ENCODE measurements at regions not wholly inside any gene's neighbourhood (a gene's known extent, or its start where the extent isn't known, plus 50 kb on each side); places are given as distances from the start of the nearest gene placed in this dataset.
"Not testable (repeated sequence)": the region's sequence is repeated elsewhere in the genome, so short reads cannot be mapped to it uniquely, and the experiment has no call there.

DNA sequence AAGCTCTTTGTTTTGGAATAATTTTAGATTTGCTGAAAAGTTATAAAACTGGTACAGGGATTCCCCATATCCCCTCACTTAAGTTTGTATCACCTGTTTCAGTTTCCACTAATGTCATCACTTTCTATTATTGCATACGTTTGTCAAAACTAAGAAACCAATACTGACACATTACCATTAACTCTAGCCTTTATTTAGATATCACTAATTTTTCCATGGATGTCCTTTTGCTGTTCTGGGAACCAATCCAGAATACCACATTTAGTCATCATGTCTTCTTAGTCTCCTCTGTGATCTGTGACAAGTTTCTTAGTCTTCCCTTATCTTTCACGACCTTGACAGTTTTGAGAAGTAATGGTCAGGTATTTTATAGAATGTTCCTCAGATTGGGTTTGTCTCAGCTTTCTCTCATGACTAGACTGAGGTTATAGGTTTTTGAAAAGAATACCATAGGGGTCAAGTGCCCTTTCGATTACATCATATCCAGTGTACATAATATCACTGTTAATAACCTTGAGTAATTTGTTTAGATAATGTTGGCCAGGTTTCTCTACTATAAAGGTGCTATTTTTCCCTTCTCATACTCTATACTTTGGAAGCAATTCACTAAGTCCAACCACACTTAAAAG, 51.9 kb upstream of the NMUR2 start:
- DNase-seq = no peak

DNA sequence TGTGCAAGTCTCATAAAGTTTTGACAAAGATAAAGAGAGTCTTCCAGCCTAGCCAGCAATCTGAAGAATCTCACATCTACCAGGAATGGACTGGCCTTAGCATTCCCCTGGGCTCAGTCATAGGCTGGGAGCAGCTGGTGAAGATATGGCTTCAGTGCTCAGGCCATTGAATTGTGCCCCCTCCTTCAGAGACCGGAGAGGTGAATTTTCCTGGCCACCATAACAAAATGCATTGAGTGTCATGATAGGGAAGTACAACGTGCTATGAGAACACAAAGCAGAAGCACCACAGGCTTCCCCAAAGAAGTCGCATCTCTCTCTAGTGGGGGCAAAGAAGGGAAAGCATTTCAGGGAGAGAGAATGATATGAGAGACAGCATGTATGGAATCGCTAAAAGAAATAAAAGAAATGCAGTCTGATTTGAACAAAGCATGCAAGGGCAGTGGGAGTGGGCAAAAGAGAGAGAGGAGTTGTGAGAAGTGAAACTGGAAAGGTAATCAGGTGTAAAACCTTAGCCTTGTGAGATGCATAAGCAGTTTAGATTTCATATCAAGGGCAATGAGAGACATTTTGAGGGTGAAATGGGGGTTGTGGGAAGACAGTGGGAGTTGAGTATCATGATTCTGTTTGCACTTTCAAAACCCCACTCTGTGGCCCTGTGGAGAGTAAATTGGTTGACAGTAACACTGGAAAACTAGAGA, 57.1 kb upstream of the NMUR2 start:
- no peak for DNase-seq

DNA sequence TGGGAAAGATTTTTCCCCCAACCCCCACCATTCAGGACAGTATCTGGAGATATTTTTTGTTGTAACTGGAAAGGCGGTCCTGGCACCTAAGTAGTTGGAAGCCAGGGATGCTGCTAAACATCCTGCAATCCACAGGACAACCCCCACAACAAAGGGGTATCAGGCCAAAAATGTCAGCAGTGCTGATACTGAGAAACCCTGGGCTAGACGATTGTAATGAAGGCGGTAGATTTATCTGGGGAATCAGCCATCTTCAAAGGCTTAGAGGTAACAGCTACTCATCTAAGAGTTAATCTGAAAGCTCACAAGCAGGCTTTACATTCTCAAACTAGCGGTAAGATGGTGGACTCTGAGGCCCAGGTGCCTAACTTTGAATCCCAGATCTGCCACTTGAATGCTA, 59.0 kb upstream of the NMUR2 start:
- no peak for DNase-seq

DNA sequence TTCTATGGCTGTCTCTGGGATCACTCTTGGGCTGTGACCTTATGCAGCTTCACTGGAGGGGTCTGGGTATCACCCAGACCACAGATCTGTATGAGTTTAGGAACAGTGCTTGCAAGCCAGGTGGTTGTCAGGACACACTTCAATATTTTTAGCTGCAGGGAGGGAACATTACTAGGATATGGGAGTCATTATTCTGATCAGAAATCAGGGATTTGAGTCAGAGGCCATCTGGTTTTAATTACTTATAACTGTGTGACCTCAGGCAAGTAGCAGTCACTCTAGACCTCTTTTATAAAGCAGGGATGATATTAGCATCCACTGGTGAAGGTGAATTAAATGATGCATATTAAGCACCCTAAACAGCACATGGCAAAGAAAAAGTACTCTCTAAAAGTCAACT, 60.1 kb upstream of the NMUR2 start:
- no peak for DNase-seq

DNA sequence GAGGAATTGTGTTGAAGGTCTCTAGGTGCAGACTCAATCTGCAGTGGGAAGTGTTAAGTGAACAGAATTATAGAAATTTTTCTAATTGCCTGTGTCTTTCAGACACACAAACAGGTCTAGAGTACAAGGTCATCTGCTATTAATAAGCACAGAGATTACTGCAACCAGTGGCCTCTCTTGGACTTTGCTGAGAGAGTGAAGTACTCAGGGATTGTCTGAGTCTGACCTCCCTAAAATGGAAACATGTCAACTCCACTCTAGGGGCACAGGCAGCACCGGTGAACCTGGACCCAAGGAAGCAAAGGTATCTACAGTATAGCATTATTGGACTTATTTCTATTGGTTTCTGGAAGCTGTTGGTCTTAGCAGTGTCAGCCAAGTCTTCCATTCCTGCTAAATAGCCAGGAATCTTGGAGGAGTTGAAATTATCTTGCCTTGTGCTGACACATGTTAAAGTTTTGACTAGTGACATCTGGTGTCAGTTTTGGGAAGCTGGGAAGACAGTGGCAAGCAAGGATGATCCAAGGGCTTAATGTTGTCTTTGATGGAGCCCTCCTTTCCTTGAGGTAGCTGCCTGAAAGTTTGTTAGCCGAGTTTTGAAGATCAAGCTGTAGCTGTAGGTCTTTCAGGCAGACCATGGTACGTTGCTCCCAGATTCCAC, 61.1 kb upstream of the NMUR2 start:
- no peak for DNase-seq

DNA sequence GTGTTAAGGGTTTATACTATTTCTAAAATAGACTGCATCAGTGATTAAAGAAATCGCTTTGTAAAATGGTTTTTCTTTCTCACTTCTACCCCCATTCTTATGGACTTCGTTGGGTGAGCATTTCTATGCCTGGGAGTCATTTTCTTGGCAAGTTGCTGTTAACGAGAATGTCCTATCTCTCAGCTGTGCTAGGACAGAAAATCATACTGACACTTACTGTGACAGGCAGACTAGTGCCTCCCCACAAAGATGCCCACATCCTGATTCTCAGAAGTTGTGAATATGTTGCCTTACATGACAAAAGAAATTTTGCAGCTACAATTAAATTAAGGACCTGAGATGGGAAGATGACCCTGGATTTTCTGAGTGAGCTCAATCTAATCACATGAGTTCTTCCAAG, 65.1 kb upstream of the NMUR2 start:
- no peak for DNase-seq

DNA sequence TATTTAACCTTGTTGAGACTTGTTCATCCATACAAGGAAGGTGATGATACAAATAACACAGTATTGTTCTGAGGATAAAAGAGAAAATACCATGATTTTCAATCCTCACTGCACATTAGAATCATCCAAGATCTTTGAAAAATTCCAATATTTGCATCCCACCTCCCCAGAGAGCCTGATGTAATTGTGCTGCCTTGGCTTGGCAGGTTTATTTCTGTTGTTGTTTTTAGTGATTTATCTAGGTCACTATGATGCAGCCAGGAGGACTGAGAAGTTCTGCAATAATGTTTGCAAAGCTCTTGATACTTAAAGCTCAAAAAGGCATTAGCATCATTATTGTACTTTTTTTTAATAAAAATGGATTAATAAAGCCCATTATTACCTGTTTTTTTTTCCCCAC, 67.0 kb upstream of the NMUR2 start:
- DNase-seq = no peak

DNA sequence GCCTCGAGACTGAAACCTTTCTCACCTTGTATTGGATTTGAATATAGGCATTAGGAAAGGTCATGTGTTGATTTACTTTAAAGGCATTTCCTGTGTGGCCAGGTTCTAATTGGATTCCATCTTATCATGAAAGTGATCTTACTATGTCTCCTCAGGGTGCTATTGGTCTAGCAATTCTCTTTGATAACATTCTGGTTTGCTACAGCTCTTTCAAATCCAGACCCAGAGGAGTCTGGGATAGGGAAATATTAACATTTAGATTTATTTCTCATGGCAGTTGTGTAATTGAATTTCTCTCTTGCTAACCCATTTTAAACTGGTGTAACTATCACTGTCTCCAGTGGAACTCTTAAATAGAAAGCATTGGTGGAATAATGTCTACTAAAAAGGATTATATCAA, 69.9 kb upstream of the NMUR2 start:
- no peak for DNase-seq

DNA sequence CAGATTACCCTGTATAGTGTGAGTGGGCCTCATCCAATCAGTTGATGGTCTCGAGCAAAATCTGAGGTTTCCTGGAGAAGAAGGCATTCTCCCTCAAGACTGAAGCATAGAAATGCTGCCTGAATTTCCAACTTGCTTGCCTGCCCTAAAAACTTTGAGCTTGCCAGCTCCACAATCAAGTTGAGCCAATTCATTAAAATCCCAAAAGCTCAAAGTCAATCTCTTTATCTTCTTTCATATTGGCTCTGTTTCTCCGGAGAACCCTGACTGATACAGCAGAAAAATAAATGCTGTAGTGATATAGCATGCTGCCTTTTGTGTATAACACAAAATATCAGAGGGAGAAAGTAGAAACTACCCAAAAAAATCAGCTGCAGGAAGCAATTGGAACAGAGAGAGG, 72.5 kb upstream of the NMUR2 start:
- DNase-seq = no peak

DNA sequence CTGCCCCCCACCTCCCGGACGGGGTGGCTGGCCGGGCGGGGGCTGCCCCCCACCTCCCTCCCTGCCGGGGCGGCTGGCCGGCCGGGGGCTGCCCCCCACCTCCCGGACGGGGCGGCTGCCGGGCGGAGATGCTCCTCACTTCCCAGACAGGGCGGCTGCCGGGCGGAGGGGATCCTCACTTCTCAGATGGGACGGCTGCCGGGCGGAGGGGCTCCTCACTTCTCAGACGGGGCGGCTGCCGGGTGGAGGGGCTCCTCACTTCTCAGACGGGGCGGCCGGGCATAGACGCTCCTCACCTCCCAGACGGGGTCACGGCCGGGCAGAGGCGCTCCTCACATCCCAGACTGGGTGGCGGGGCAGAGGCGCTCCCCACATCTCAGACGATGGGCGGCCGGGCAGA, 74.8 kb upstream of the NMUR2 start:
- not testable (repeated sequence) for DNase-seq

DNA sequence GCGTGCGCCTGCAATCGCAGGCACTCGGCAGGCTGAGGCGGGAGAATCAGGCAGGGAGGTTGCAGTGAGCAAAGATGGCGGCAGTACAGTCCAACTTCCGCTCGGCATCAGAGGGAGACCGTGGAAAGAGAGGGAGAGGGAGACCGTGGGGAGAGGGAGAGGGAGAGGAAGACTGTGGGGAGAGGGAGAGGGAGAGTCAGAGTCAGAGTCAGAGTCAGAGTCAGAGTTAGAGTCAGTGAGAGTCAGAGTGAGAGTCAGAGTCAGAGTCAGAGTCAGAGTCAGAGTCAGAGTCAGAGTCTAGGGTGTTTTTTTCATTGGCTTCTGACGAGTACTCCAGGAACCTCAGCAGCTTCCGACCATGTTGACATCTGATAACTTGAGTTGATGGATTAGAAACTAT, 75.6 kb upstream of the NMUR2 start:
- DNase-seq = not testable (repeated sequence)

DNA sequence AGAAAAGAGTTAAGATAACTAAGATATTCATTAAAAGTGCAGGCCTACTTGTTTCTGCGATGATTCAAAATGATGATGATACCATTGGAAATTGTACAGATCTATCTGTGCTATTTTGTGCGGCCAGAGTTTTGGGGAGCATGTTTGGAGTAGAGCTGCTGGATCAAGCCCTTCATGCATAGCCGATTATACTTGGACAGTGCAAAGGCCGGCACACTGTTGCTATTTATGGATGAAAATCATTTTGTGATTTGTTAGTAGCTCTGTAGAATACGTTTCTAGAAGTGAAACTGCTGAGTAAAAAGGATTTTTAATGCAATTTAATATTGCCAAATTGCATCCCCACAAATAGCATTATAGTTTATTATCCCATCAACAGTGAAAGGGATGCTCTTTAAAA, 82.1 kb upstream of the NMUR2 start:
- DNase-seq = no peak

DNA sequence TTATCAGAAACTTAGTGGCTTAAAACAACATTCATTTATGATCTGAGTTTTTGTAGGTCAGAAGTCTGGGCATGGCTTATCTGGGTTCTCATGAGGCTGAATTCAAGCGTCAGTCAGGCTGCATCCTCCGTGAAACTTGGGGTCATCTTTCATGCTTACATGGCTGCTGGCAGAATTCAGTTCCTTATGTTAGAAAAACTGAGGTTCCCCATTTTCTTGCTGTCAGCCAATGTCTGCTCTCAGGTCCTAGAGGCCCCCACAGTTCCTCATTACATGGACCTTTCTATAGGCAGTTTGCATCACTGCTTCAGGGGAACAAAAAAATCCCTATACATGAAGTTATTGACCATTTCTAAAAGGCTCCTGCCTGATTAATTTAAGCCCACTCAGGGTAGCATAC, 83.8 kb upstream of the NMUR2 start:
- DNase-seq = no peak

DNA sequence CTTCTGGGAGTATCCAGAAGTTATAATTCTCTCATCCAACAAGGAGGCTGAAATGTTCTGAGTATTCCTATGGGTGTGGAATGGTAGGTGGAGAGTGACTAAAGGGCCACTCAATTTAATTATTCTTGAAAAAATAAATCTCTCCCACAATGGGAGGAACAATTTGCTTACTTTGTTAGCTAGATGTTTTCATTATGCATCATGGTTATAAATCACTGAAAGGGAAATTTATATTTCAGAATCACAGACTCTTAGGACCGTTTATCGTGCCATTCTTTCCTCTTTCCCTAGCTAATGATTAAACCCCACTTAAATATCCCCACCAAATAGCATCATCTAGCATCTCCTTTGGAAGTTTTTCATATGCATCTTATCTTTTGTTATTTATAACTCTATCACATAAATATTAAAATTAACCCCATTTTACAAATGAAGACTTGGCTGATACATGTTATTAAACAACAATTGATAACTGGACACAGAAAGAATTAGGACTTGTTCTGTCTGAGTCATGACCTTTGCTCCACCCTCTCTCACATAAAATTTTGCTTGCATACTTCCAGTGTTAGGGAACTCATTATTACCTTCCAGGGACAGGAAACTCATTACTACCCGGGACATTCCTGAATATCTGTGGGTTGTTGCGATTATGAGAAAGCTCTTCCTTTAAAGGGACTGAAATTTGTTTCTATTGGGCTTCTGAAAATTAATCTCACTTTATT, 94.9 kb upstream of the NMUR2 start:
- no peak for DNase-seq

DNA sequence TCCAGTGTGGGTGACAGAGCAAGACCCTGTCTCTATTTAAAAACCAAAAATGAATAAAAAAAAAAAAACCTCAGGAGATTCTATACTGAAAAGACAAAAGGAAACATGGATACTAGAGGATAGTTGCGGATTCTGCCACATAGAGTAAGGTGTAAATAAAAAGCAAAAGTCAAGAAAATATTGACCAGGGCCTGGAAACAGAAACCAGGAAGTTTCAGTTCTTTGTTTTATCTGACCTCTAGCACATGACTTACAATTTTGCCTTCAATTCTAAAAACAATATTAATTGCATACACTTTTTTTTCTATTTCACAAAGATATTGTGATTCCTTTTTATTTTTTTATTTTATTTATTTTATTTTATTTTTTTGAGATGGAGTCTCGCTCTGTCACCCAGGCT, 96.2 kb upstream of the NMUR2 start:
- DNase-seq = no peak

DNA sequence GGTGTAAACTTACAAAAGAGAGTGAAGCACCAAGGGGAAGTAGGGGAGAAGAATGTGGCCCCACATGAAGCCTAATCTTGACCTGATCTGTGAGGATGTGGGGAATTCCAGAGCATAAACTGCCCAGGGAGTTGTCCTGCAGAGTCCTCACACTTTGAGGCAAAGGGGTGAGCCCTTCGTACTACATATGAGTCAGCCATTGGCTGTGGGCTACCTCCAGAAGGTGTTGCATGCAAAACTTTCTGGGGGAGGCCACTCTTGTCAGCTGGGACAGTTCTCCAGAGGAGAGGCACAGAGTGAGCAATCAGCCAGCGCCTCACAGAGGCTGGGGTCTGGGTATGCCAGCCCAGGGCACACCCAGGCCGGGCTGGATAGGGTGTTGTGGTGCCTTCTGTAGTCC, 98.1 kb upstream of the NMUR2 start:
- DNase-seq = no peak

DNA sequence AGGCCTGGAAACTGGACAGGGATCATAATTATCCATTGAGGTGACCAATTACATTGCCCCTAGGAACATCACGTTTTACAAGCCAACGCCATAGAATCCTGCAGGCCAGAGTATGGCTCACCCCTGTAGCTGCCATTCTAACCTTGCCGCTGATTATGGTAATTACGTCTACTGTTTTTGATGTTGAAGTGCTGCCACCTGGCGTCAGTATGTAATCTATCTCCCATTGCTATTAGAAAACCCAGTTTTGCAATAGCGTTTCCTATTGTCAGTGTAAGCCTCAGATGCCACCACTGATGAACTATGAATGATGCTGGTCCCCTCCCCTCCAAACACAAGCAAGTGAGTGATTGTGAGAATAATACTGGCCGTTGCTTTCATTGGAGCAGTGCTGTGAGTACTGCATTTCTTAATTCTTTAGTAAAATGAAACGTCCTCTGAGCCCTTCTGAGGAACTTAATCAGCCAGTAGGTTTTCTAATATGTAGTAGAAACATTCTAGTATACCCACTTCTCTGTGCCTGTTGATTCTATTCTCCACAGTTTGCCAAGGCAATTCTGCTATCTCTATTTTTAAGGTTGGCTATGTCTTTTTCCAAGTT, 100.5 kb upstream of the NMUR2 start:
- peak; percentile 32 for DNase-seq

DNA sequence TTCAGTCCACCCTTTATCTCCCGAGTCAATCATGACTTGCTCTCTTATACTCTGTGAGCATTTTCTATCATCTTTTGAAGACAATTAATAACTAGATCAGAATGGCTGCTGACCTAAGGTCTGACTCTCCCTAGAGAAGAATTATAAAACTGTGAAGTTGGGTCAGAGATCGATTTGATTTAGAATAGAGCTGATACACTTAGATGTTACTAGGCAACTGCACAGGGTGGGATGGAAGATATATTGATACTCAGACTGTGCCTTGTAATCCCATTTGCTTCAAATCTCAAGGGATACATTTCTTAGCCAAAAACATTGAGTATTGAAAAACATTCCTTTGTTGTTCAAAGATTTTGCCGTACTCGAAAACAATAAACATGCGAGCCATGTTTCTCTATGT, 106.0 kb upstream of the NMUR2 start:
- DNase-seq = no peak

DNA sequence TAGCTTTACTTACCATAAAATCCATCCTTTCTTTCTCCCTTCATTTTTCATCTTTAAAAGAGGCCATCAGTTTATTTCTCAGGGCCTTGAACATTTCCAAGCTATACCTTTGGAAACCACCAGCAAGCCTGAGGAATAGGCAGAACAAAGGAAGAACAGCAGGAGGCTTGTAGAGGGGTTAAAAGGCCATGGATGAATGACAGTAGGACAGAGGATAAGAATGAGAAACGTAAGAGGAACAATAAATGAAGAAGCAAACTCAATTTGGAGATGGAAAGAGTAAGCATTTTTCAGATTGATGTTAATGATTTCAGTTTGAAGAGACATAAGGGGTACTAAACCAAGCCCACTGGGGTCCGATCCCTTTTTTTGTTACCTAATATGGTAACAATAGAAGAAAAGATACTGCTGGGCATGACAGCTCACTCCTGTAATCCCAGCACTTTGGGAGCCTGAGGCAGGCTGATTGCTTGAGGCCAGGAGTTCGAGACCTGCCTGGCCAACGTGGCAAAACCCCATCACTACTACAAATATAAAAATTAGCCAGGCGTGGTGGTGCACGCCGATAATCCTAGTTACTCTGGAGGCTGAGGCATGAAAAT, 106.6 kb upstream of the NMUR2 start:
- DNase-seq = no peak

DNA sequence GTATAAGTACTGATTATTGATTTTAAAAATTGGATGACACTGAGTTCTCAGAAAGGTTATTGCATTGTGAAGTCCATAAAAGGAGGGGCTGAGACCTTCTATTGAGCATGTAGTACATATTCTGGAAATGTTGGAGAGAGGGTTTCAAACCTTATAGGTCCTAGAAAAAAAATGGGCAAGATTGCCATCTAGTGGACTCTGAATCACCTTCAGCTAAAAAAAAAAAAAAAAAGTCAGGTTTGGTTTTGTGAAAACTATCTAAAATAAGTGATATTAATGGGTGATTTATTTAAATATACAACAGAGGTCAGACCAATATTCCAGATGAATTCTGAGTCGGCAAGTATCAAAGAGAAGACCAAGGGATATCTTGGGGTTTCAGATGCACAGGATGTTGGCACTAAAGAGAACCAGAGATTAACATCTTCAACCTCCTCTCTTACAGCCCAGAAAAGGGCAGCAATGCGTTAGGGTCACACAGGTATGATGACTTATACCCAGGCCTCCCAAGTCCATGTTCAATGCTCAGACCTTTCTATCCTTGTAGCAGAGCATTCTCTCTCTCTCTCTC, 109.8 kb upstream of the NMUR2 start:
- no peak for DNase-seq

DNA sequence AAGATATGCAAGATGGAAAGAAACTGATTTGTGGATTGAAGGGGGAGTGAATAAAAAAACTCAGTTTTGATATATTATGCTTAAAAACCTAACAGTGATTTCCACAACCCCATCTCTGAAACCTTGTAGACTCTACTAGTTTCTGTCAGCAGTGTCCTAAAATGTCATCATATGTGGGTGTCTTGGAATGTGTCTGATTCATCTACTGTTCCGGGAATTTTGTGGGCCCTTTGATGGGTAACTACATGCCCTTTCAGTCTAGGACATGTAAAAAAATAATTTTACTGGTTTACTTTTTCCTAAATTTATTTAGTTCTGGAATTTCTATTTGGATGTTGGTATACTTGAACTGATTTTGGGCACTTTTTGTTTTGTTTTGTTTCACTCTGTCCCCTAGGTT, 118.9 kb upstream of the NMUR2 start:
- DNase-seq = no peak

DNA sequence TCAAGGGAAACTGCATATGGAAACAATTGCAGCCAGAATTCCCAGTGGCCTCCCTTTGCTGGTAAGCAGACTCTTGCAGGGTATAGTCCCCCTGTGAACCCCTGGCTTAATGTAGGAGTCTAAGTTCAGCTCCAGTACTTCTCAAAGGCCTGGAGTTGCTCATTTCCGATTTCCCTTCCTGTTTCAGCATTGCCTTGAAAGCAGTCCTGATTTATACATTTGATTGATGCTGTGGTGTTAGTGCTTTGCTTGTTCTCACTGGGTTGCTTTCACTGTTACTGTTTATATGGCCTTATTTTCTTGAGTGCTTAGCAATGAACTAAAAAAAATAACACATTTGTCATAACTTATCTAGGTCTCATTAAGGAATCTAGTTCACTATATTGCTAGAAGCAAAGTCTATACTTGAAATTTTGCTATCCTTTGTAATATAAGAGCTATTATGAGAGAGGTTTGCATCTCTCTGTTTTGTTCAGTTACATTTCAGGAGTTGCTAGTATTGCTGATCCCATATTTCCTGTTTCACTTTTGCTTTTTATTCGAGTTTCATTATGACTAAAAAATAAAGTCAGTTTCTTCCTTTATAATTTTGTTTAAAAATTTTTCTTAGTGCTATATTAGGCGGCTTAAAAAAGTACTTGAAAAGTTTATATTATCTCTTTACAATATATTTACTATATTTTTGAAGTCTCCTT, 122.4 kb upstream of the NMUR2 start:
- DNase-seq = no peak

Measured in CD4-positive, alpha-beta T cell treated with Interleukin-6 for 4 hours (primary cell).